PC-3 (cell line): ENCODE measurements at regions not wholly inside any gene's neighbourhood (a gene's known extent, or its start where the extent isn't known, plus 50 kb on each side); places are given as distances from the start of the nearest gene placed in this dataset.

Experiments used
- ATAC-seq: fragments of 200-7000 bp; cut with Tn5 transposase; 2 replicates; pipeline ENCODE4 v1.9.1; 2020; ENCODE audit warnings: mild to moderate bottlenecking, moderate library complexity
- BruUV-seq: library from RNA; stranded (reverse); fragments of 400-500 nt; replicated peaks from 2 replicates; lab custom pipeline; 2021; lab: Mats Ljungman, UMichigan
- CTCF ChIA-PET: fragments of 300-600 bp; sonication (Branson Sonifier 250); formaldehyde crosslinking; loops from one replicate; lab custom pipeline; 2022; ENCODE audit warnings: antibody characterized with exemption; lab: Charles Lee
- POLR2A ChIA-PET: fragments of 300-600 bp; sonication (Branson Sonifier 250); formaldehyde crosslinking; loops from one replicate; lab custom pipeline; 2022; ENCODE audit warnings: antibody characterized with exemption; ENCODE audit not compliant: unreplicated experiment; lab: Charles Lee
- DNase-seq: peaks from one replicate; pipeline ENCODE4 v3.0.0-alpha.2; 2015
- H2AFZ ChIP-seq: fragments of 300-600 bp; sonication (generic); 2 replicates; pipeline ENCODE4 v1.6.0; 2016; ENCODE audit warnings: antibody characterized with exemption, low read length
- H3F3A ChIP-seq: fragments of 300-600 bp; sonication (generic); one replicate; pipeline ENCODE4 v1.6.0; 2017; ENCODE audit warnings: antibody characterized with exemption, low read length, control low read depth, mild to moderate bottlenecking; ENCODE audit not compliant: unreplicated experiment
- H3K27ac ChIP-seq: fragments of 300-600 bp; sonication (generic); 2 replicates; pipeline ENCODE4 v1.5.1; 2016; ENCODE audit warnings: mild to moderate bottlenecking, low read length
- H3K27me3 ChIP-seq: fragments of 300-600 bp; sonication (generic); 2 replicates; pipeline ENCODE4 v1.6.1; 2016; ENCODE audit warnings: low read length, mixed read lengths
- H3K36me3 ChIP-seq: fragments of 300-600 bp; sonication (generic); 2 replicates; pipeline ENCODE4 v1.6.1; 2016; ENCODE audit warnings: low read depth, mixed run types, low read length, mixed read lengths
- H3K4me1 ChIP-seq: fragments of 300-600 bp; sonication (generic); 2 replicates; pipeline ENCODE4 v1.5.1; 2016; ENCODE audit warnings: low read length; ENCODE audit not compliant: insufficient read depth
- H3K4me2 ChIP-seq: fragments of 300-600 bp; sonication (generic); 2 replicates; pipeline ENCODE4 v1.6.0; 2016; ENCODE audit warnings: low read length
- H3K4me3 ChIP-seq: fragments of 300-600 bp; sonication (generic); 2 replicates; pipeline ENCODE4 v1.5.1; 2016; ENCODE audit warnings: mild to moderate bottlenecking, low read length, mixed read lengths
- H3K79me2 ChIP-seq: fragments of 300-600 bp; sonication (generic); 2 replicates; pipeline ENCODE4 v1.6.1; 2017; ENCODE audit warnings: low read length, mixed read lengths
- H3K9ac ChIP-seq: fragments of 300-600 bp; sonication (generic); 2 replicates; pipeline ENCODE4 v1.6.0; 2016; ENCODE audit warnings: mild to moderate bottlenecking, low read length
- H3K9me2 ChIP-seq: fragments of 300-600 bp; sonication (generic); replicated peaks from 2 replicates; pipeline ENCODE4 v1.6.1; 2016; ENCODE audit warnings: mixed run types, low read length, mixed read lengths
- H3K9me3 ChIP-seq: fragments of 300-600 bp; sonication (generic); 2 replicates; pipeline ENCODE4 v1.6.1; 2016; ENCODE audit warnings: low read length, mixed read lengths
- H4K20me1 ChIP-seq: fragments of 300-600 bp; sonication (generic); 2 replicates; pipeline ENCODE4 v1.6.1; 2016; ENCODE audit warnings: low read length, mixed read lengths
- EZH2 ChIP-seq: fragments of 300-600 bp; sonication (generic); IDR thresholded peaks from one replicate; pipeline ENCODE4 v1.6.1; 2017; ENCODE audit warnings: antibody characterized with exemption, mild to moderate bottlenecking, low read length; ENCODE audit not compliant: unreplicated experiment
- EZH2phosphoT487 ChIP-seq: fragments of 300-600 bp; sonication (generic); IDR thresholded peaks from 2 replicates; pipeline ENCODE4 v1.6.1; 2018; ENCODE audit warnings: mild to moderate bottlenecking, antibody characterized with exemption, low read length, borderline replicate concordance
- intact Hi-C: fragments of 100-400 bp; cut with micrococcal nuclease; formaldehyde crosslinking; loops from 2 replicates; pipeline ENCODE4 v1.9.0; 2023
- TF ChIP-seq, protein P1 (sequence below): fragments of 300-600 bp; sonication (generic); conservative IDR thresholded peaks from 2 replicates; pipeline ENCODE4 v1.5.1; 2017; ENCODE audit warnings: antibody characterized with exemption, low read depth, mild to moderate bottlenecking, low read length

DNA sequence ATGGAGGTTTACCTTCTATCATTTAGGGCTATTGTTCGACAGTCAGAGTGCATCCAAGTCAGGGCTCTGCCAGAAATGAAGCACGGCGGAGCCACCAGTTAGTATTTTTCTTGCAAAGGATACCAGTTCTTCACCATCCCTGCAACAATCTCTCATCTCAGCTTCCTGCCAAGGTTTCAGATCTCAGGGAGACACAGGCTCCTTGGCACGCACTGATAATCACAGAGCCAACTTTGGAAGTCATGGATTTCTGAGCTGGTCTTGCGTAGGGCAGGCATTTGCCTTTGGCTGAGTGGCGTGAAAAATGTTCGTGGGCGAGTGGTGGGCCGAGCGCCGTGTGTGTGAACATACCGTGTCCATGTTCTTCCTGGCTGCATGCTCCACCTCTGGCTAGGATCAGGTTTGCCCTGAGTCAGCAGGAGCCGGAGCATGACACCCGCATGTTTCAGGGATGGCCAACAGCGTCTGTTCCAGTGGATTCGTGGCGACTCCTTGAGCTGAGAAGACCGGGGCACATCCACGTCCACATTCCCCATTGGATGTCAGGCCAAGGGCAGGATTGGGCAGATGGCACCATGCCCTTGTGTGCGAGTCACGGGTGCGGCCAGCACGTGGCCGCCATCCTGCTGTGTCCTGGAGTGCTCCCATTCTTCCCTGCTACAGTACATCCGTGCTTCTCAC is 118.5 kb upstream of the C1orf174 start:
- Histone ChIP-seq H2AFZ (no peak overlapping the region), H4K20me1 (no peaks in the 10 kb centered on the region), H3K4me3 (no peak overlapping the region), H3K4me2 (no peak overlapping the region), H3K9ac (no peak overlapping the region), H3K36me3 (no peaks in the 10 kb centered on the region), H3K4me1 (no peaks in the 10 kb centered on the region), H3K27ac (no peak overlapping the region), H3K79me2 (no peaks in the 10 kb centered on the region), H3K9me3 (no peaks in the 10 kb centered on the region), H3K27me3 (peaks cover 93% of the 10 kb centered on the region), H3K9me2 (no peaks in the 10 kb centered on the region), H3F3A (no peaks in the 10 kb centered on the region)
- BruUV-seq: no TSS peak
- TF ChIP-seq EZH2phosphoT487 (no peak), EZH2 (no peak)
- TF ChIP-seq, protein P1, sequence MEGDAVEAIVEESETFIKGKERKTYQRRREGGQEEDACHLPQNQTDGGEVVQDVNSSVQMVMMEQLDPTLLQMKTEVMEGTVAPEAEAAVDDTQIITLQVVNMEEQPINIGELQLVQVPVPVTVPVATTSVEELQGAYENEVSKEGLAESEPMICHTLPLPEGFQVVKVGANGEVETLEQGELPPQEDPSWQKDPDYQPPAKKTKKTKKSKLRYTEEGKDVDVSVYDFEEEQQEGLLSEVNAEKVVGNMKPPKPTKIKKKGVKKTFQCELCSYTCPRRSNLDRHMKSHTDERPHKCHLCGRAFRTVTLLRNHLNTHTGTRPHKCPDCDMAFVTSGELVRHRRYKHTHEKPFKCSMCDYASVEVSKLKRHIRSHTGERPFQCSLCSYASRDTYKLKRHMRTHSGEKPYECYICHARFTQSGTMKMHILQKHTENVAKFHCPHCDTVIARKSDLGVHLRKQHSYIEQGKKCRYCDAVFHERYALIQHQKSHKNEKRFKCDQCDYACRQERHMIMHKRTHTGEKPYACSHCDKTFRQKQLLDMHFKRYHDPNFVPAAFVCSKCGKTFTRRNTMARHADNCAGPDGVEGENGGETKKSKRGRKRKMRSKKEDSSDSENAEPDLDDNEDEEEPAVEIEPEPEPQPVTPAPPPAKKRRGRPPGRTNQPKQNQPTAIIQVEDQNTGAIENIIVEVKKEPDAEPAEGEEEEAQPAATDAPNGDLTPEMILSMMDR: no peak
- DNase-seq (no peak), ATAC-seq (no peak)
- CTCF ChIA-PET: no interaction called here
- POLR2A ChIA-PET: no interaction called here
- intact Hi-C loops: no loop called here

DNA sequence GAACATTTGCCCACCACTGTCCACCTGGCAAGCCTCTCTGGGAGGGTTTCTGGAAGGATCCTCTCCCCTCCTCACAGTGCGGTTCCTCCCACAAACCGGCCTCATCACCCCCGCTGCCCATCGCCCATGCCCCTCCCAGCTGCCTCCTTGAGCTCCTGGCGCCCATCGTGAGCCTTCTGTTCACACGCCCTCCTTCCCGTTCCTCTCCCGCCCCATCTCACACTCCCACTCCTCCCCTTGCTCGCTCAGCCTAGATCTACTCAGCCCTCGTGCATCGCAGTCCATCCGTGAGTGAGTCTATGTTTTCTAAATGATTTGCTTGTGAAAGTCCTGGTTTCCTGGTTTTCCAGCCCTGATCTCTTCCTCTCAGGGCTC is 119.1 kb upstream of the C1orf174 start:
- no peak overlapping the region for H2AFZ ChIP-seq
- H3K9me2 ChIP-seq: no peaks in the 10 kb centered on the region
- no peak for ATAC-seq
- no peaks in the 10 kb centered on the region for H3K36me3 ChIP-seq
- ChIA-PET POLR2A (no interaction called here), CTCF (no interaction called here)
- H3K27ac ChIP-seq: no peak overlapping the region
- no peak for DNase-seq
- no TSS peak for BruUV-seq
- no peaks in the 10 kb centered on the region for H3K79me2 ChIP-seq
- no peak overlapping the region for H3K4me2 ChIP-seq
- H3K4me1 ChIP-seq: no peaks in the 10 kb centered on the region
- peaks cover 93% of the 10 kb centered on the region for H3K27me3 ChIP-seq
- intact Hi-C loops: no loop called here
- no peaks in the 10 kb centered on the region for H4K20me1 ChIP-seq
- H3F3A ChIP-seq: no peaks in the 10 kb centered on the region
- no peak overlapping the region for H3K9ac ChIP-seq
- TF ChIP-seq, protein P1: no peak
- TF ChIP-seq EZH2phosphoT487 (no peak), EZH2 (no peak)
- H3K9me3 ChIP-seq: no peaks in the 10 kb centered on the region
- H3K4me3 ChIP-seq: no peak overlapping the region

DNA sequence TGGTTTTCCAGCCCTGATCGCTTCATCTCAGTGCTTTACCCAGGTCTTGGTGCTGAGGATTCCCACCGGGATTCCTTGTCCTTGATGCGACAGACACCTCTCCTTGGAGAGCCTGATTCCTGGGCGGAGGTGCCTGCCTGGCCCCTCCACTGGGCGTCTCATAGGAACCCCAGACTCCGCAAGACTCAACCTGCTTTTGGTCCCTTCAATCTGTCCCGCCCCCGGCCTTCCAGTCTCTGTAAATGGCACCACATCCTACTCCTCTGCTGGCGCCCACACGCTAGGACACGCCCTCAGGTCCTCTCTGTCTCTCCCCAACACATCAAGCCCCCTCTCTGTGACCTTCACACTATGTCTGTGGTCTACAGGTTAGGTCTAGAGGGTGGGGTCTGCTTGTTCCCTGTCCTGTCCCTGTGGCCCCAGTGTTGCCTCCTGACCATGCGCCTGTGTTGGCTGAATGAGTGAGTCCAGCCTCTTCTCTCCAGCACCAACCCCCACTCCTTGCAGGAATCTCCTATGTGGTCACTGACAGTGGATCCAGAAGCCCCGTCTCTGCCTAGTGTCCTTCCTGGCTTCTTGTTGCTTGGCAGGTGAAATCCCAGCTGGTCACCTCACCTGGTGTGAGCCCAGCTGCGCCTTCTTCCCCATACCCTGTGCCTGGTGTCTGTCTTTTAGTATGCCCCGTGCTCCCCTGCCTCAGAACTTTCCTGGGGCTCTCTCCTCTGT is 119.7 kb upstream of the C1orf174 start:
- no peak overlapping the region for H3K9ac ChIP-seq
- H3K4me3 ChIP-seq: no peak overlapping the region
- H3K36me3 ChIP-seq: no peaks in the 10 kb centered on the region
- no peak overlapping the region for H3K4me2 ChIP-seq
- no peaks in the 10 kb centered on the region for H4K20me1 ChIP-seq
- no peaks in the 10 kb centered on the region for H3K79me2 ChIP-seq
- POLR2A ChIA-PET: no interaction called here
- H3K4me1 ChIP-seq: no peaks in the 10 kb centered on the region
- H2AFZ ChIP-seq: no peak overlapping the region
- no peak overlapping the region for H3K27ac ChIP-seq
- no peak for DNase-seq
- H3K9me2 ChIP-seq: no peaks in the 10 kb centered on the region
- CTCF ChIA-PET: no interaction called here
- intact Hi-C loops: no loop called here
- TF ChIP-seq, protein P1: no peak
- TF ChIP-seq EZH2phosphoT487 (no peak), EZH2 (no peak)
- H3K27me3 ChIP-seq: peaks cover 91% of the 10 kb centered on the region
- no TSS peak for BruUV-seq
- no peaks in the 10 kb centered on the region for H3F3A ChIP-seq
- ATAC-seq: no peak
- H3K9me3 ChIP-seq: no peaks in the 10 kb centered on the region
